ENCODE measurements at regions not wholly inside any gene's neighbourhood (a gene's known extent, or its start where the extent isn't known, plus 50 kb on each side); places are given as distances from the start of the nearest gene placed in this dataset.

- no peak for DNase-seq
- ATAC-seq: no peak
- intact Hi-C loops (cut with DNase I; ENCODE audit: low total_unique reads) (no loop called here), in situ Hi-C loops (cut with MboI; ENCODE audit: low sequenced_read_pairs in 4 of 4) (no loop called here)
- Histone ChIP-seq H3K9me3 (no peaks in the 10 kb centered on the region), H3K4me3 (no peak overlapping the region), H3K27ac (no peak overlapping the region), H3K4me1 (no peaks in the 10 kb centered on the region), H3K36me3 (no peaks in the 10 kb centered on the region), H3K27me3 (no peaks in the 10 kb centered on the region)
- TF ChIP-seq POLR2A (IDR thresholded peaks at IDR 0.05) (no peak), CTCF (IDR thresholded peaks at IDR 0.05 in 4 of 5, conservative IDR thresholded peaks at IDR 0.05 in 1 of 5) (no peak)
Observed at GRCh38 chr4:72817012-72817411, 248.0 kb upstream of the ADAMTS3 start.

GRCh38 chr4:72814241-72814640 is 245.2 kb upstream of the ADAMTS3 start:
- Histone ChIP-seq H3K27me3 (no peaks in the 10 kb centered on the region), H3K9me3 (no peaks in the 10 kb centered on the region), H3K4me1 (no peaks in the 10 kb centered on the region), H3K27ac (no peak overlapping the region), H3K36me3 (no peaks in the 10 kb centered on the region), H3K4me3 (no peak overlapping the region)
- in situ Hi-C loops (cut with MboI; ENCODE audit: low sequenced_read_pairs in 4 of 4): no loop called here
- intact Hi-C loops (cut with DNase I; ENCODE audit: low total_unique reads): no loop called here
- TF ChIP-seq CTCF (IDR thresholded peaks at IDR 0.05 in 4 of 5, conservative IDR thresholded peaks at IDR 0.05 in 1 of 5): no peak
- no peak for TF ChIP-seq POLR2A (IDR thresholded peaks at IDR 0.05)
- DNase-seq (no peak), ATAC-seq (no peak)

- intact Hi-C loops (cut with DNase I; ENCODE audit: low total_unique reads) (no loop called here), in situ Hi-C loops (cut with MboI; ENCODE audit: low sequenced_read_pairs in 4 of 4) (no loop called here)
- Histone ChIP-seq H3K27me3 (no peaks in the 10 kb centered on the region), H3K4me1 (no peaks in the 10 kb centered on the region), H3K36me3 (no peaks in the 10 kb centered on the region), H3K4me3 (no peak overlapping the region), H3K27ac (no peak overlapping the region), H3K9me3 (no peaks in the 10 kb centered on the region)
- TF ChIP-seq POLR2A (IDR thresholded peaks at IDR 0.05): no peak
- no peak for TF ChIP-seq CTCF (IDR thresholded peaks at IDR 0.05 in 4 of 5, conservative IDR thresholded peaks at IDR 0.05 in 1 of 5)
- DNase-seq (no peak), ATAC-seq (no peak)
Observed at GRCh38 chr4:72809208-72809607, 240.2 kb upstream of the ADAMTS3 start.

GRCh38 chr4:72805284-72805683 is 236.3 kb upstream of the ADAMTS3 start:
- Histone ChIP-seq H3K27ac (no peak overlapping the region), H3K27me3 (no peaks in the 10 kb centered on the region), H3K4me1 (no peaks in the 10 kb centered on the region), H3K36me3 (no peaks in the 10 kb centered on the region), H3K9me3 (no peaks in the 10 kb centered on the region), H3K4me3 (no peak overlapping the region)
- intact Hi-C loops (cut with DNase I; ENCODE audit: low total_unique reads) (no loop called here), in situ Hi-C loops (cut with MboI; ENCODE audit: low sequenced_read_pairs in 4 of 4) (no loop called here)
- ATAC-seq: no peak
- DNase-seq: no peak
- TF ChIP-seq POLR2A (IDR thresholded peaks at IDR 0.05) (no peak), CTCF (IDR thresholded peaks at IDR 0.05 in 4 of 5, conservative IDR thresholded peaks at IDR 0.05 in 1 of 5) (no peak)

- DNase-seq: no peak
- Histone ChIP-seq H3K4me1 (no peaks in the 10 kb centered on the region), H3K27ac (no peak overlapping the region), H3K9me3 (no peaks in the 10 kb centered on the region), H3K4me3 (no peak overlapping the region), H3K36me3 (no peaks in the 10 kb centered on the region), H3K27me3 (no peaks in the 10 kb centered on the region)
- TF ChIP-seq CTCF (IDR thresholded peaks at IDR 0.05 in 4 of 5, conservative IDR thresholded peaks at IDR 0.05 in 1 of 5) (no peak), POLR2A (IDR thresholded peaks at IDR 0.05) (no peak)
- ATAC-seq: no peak
- intact Hi-C loops (cut with DNase I; ENCODE audit: low total_unique reads) (no loop called here), in situ Hi-C loops (cut with MboI; ENCODE audit: low sequenced_read_pairs in 4 of 4) (no loop called here)
Observed at GRCh38 chr4:72797486-72797885, 228.5 kb upstream of the ADAMTS3 start.

Measured in gastrocnemius medialis (tissue), 4 donors.